A673 (cell line): ENCODE measurements at regions not wholly inside any gene's neighbourhood (a gene's known extent, or its start where the extent isn't known, plus 50 kb on each side); places are given as distances from the start of the nearest gene placed in this dataset.

Source experiments
- BruUV-seq: library from RNA; stranded (reverse); fragments of 400-500 nt; replicated peaks from 2 replicates; lab custom pipeline; 2021; lab: Mats Ljungman, UMichigan
- CTCF ChIA-PET: fragments of 300-600 bp; sonication (Branson Sonifier 250); formaldehyde crosslinking; loops from one replicate; lab custom pipeline; 2022; ENCODE audit warnings: antibody characterized with exemption; lab: Charles Lee
- POLR2A ChIA-PET: fragments of 300-600 bp; sonication (Branson Sonifier 250); formaldehyde crosslinking; loops from one replicate; lab custom pipeline; 2022; ENCODE audit warnings: antibody characterized with exemption; ENCODE audit not compliant: low non-redundant PET; lab: Charles Lee
- DNase-seq: peaks from one replicate; pipeline ENCODE4 v3.0.0-alpha.2; 2015; ENCODE audit warnings: low spot score
- H3K27ac ChIP-seq: fragments of 200-600 bp; sonication (generic); 2 replicates; pipeline ENCODE4 v1.5.1; 2016; ENCODE audit warnings: mixed run types, low read depth, mild to moderate bottlenecking, mixed read lengths, antibody characterized with exemption, low read length; ENCODE audit not compliant: poor library complexity, severe bottlenecking
- H3K27me3 ChIP-seq: fragments of 200-600 bp; sonication (generic); replicated peaks from 2 replicates; pipeline ENCODE4 v1.6.1; 2017; ENCODE audit warnings: mixed run types, low read depth, mild to moderate bottlenecking, mixed read lengths, antibody characterized with exemption, low read length; ENCODE audit not compliant: insufficient read depth, poor library complexity
- H3K36me3 ChIP-seq: fragments of 200-600 bp; sonication (generic); 2 replicates; pipeline ENCODE4 v1.6.1; 2016; ENCODE audit warnings: mixed run types, mild to moderate bottlenecking, mixed read lengths, antibody characterized with exemption, low read length; ENCODE audit not compliant: insufficient read depth, poor library complexity, severe bottlenecking
- H3K4me1 ChIP-seq: fragments of 200-600 bp; sonication (generic); 2 replicates; pipeline ENCODE4 v1.6.1; 2017; ENCODE audit warnings: mixed run types, mild to moderate bottlenecking, mixed read lengths, antibody characterized with exemption, low read length; ENCODE audit not compliant: insufficient read depth, poor library complexity, severe bottlenecking
- H3K4me3 ChIP-seq: fragments of 200-600 bp; sonication (generic); 2 replicates; pipeline ENCODE4 v1.5.1; 2016; ENCODE audit warnings: low read depth, mixed run types, mild to moderate bottlenecking, mixed read lengths, low read length; ENCODE audit not compliant: poor library complexity, severe bottlenecking
- H3K9me3 ChIP-seq: fragments of 200-600 bp; sonication (generic); 2 replicates; pipeline ENCODE4 v1.6.1; 2016; ENCODE audit warnings: mixed run types, low read depth, mild to moderate bottlenecking, mixed read lengths, antibody characterized with exemption, low read length; ENCODE audit not compliant: poor library complexity, severe bottlenecking
- CTCF ChIP-seq: fragments of 300-800, 200-600 bp; sonication (generic); conservative IDR thresholded peaks from 2 replicates; pipeline ENCODE4 v1.5.1; 2017; ENCODE audit warnings: low read depth, mild to moderate bottlenecking, antibody characterized with exemption, low read length, moderate library complexity, mixed read lengths
- EZH2 ChIP-seq: fragments of 200-600 bp; sonication (generic); IDR thresholded peaks from 2 replicates; pipeline ENCODE4 v1.6.1; 2017; ENCODE audit warnings: borderline replicate concordance, low read depth, mild to moderate bottlenecking, mixed read lengths, antibody characterized with exemption, low read length; ENCODE audit not compliant: poor library complexity, severe bottlenecking
- intact Hi-C: fragments of 100-400 bp; cut with micrococcal nuclease; formaldehyde crosslinking; loops from one replicate; pipeline ENCODE4 v1.10.0; 2022; ENCODE audit not compliant: unreplicated experiment

- no peak for DNase-seq
- intact Hi-C loops: no loop called here
- no peak for TF ChIP-seq CTCF
- TF ChIP-seq EZH2: no peak
- Histone ChIP-seq H3K9me3 (no peaks in the 10 kb centered on the region), H3K27ac (no peak overlapping the region), H3K27me3 (peaks cover 9% of the 10 kb centered on the region), H3K4me1 (no peaks in the 10 kb centered on the region), H3K36me3 (no peaks in the 10 kb centered on the region), H3K4me3 (no peak overlapping the region)
- ChIA-PET POLR2A (no interaction called here), CTCF (no interaction called here)
- BruUV-seq: no TSS peak
Measured at GRCh38 chr4:77236806-77237205, 79.8 kb downstream of the CCNG2 start.

DNA sequence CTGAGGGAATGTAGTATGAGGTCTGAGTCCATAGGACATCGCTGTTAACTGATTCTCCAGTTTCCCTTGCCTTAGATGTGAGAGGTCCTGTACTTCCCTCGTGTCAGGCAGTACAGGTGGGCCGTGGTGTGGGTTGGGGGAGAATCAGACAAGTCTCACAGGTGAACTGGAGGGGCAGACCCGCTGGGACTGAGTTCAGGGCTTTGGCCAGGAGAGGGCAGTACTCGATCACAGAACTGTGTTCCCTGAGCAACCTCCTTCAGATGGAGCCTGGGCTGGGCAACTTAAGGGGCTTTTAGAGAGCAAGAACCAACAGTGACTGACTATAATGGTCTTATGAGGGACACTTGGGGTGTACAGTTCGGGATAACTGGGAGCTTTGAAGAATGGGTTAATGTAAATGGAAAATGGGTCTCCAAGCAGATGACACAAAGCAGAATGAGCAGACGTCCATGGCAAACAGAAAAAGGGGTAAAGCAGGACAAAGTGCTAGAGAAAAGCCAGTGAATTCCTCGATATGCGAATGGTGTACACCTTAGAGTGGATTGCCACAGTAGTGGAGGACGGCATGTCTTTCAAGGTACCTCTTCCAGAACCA, 83.6 kb downstream of the CCNG2 start:
- H3K9me3 ChIP-seq: no peaks in the 10 kb centered on the region
- POLR2A ChIA-PET: no interaction called here
- no peak overlapping the region for H3K4me3 ChIP-seq
- peak; percentile 45 for DNase-seq
- no peaks in the 10 kb centered on the region for H3K4me1 ChIP-seq
- H3K27ac ChIP-seq: no peak overlapping the region
- intact Hi-C loops: loop anchor here (2.0 to 5.0 kb wide), 2 partner anchors 67 to 118 kb away; no protein-coding TSS in a partner anchor
- CTCF ChIA-PET: interaction anchor here (0.7 kb wide), 1 partner anchor 70 kb away, joined by 3 read pairs; no protein-coding TSS in a partner anchor
- TF ChIP-seq CTCF (peak; percentile 62), EZH2 (no peak)
- peaks cover 9% of the 10 kb centered on the region for H3K27me3 ChIP-seq
- BruUV-seq: no TSS peak
- H3K36me3 ChIP-seq: no peaks in the 10 kb centered on the region

GRCh38 chr4:77248805-77249204, 91.8 kb downstream of the CCNG2 start:
- Histone ChIP-seq H3K4me3 (no peak overlapping the region), H3K27ac (no peak overlapping the region), H3K36me3 (no peaks in the 10 kb centered on the region), H3K4me1 (no peaks in the 10 kb centered on the region), H3K27me3 (no peaks in the 10 kb centered on the region), H3K9me3 (no peaks in the 10 kb centered on the region)
- intact Hi-C loops: no loop called here
- POLR2A ChIA-PET: no interaction called here
- no peak for TF ChIP-seq CTCF
- no peak for TF ChIP-seq EZH2
- DNase-seq: no peak
- BruUV-seq: no TSS peak
- CTCF ChIA-PET: interaction anchor here (0.5 kb wide), 1 partner anchor 202 kb away, joined by 3 read pairs; no protein-coding TSS in a partner anchor
